Hepatocyte (in vitro differentiated cells): ENCODE measurements at regions not wholly inside any gene's neighbourhood (a gene's known extent, or its start where the extent isn't known, plus 50 kb on each side); places are given as distances from the start of the nearest gene placed in this dataset.
A peak's percentile ranks its signal among the peaks of the same experiment; 100 is the strongest.

ENCODE experiments used
- DNase-seq: peaks from one replicate; pipeline ENCODE4 v3.0.0-alpha.2; 2016; ENCODE audit warnings: low spot score
- H2AFZ ChIP-seq: fragments of 200-600 bp; sonication (generic); 2 replicates; pipeline ENCODE4 v1.6.0; 2016; ENCODE audit warnings: antibody characterized with exemption, mild to moderate bottlenecking
- H3K27ac ChIP-seq: fragments of 200-600 bp; sonication (generic); 2 replicates; pipeline ENCODE4 v1.5.1; 2016; ENCODE audit warnings: mild to moderate bottlenecking
- H3K27me3 ChIP-seq: fragments of 200-600 bp; sonication (generic); 2 replicates; pipeline ENCODE4 v1.6.1; 2016
- H3K36me3 ChIP-seq: fragments of 200-600 bp; sonication (generic); replicated peaks from 2 replicates; pipeline ENCODE4 v1.5.1; 2016; ENCODE audit warnings: low read depth; ENCODE audit not compliant: insufficient read depth
- H3K4me1 ChIP-seq: fragments of 200-600 bp; sonication (generic); 2 replicates; pipeline ENCODE4 v1.5.1; 2016; ENCODE audit warnings: mild to moderate bottlenecking, moderate library complexity; ENCODE audit not compliant: insufficient read depth
- H3K4me2 ChIP-seq: fragments of 200-600 bp; sonication (generic); 2 replicates; pipeline ENCODE4 v1.6.0; 2016
- H3K4me3 ChIP-seq: fragments of 200-600 bp; sonication (generic); 2 replicates; pipeline ENCODE4 v1.5.1; 2016; ENCODE audit warnings: mild to moderate bottlenecking
- H3K79me2 ChIP-seq: fragments of 200-600 bp; sonication (generic); 2 replicates; pipeline ENCODE4 v1.6.0; 2017; ENCODE audit warnings: mild to moderate bottlenecking
- H3K9me2 ChIP-seq: fragments of 200-600 bp; sonication (generic); replicated peaks from 2 replicates; pipeline ENCODE4 v1.6.0; 2017; ENCODE audit warnings: mild to moderate bottlenecking; ENCODE audit not compliant: insufficient read depth
- H3K9me3 ChIP-seq: fragments of 200-600 bp; sonication (generic); 2 replicates; pipeline ENCODE4 v1.5.1; 2016; ENCODE audit warnings: low read depth, mild to moderate bottlenecking
- H4K20me1 ChIP-seq: fragments of 200-600 bp; sonication (generic); 2 replicates; pipeline ENCODE4 v1.6.0; 2016; ENCODE audit warnings: mild to moderate bottlenecking; ENCODE audit not compliant: insufficient read depth, poor library complexity, severe bottlenecking
- EZH2 ChIP-seq: fragments of 200-600 bp; sonication (generic); IDR thresholded peaks from 2 replicates; pipeline ENCODE4 v1.6.1; 2016; ENCODE audit warnings: antibody characterized with exemption, mild to moderate bottlenecking, borderline replicate concordance
- EZH2phosphoT487 ChIP-seq: fragments of 200-600 bp; sonication (generic); IDR thresholded peaks from one replicate; pipeline ENCODE4 v1.6.1; 2018; ENCODE audit warnings: antibody characterized with exemption, mild to moderate bottlenecking, low read depth, moderate library complexity; ENCODE audit not compliant: unreplicated experiment, severe bottlenecking
- WGBS: methylation state at CpG from one replicate; pipeline ENCODE4 v1.1.6; 2016; ENCODE audit warnings: low lambda C conversion rate; ENCODE audit errors: missing lambda C conversion rate; 5-methylcytosine and 5-hydroxymethylcytosine counted together
- TF ChIP-seq, protein P1 (sequence below): fragments of 200-600 bp; sonication (generic); IDR thresholded peaks from 2 replicates; pipeline ENCODE4 v1.5.1; 2016; ENCODE audit warnings: antibody characterized with exemption, mild to moderate bottlenecking; ENCODE audit not compliant: poor library complexity

DNA sequence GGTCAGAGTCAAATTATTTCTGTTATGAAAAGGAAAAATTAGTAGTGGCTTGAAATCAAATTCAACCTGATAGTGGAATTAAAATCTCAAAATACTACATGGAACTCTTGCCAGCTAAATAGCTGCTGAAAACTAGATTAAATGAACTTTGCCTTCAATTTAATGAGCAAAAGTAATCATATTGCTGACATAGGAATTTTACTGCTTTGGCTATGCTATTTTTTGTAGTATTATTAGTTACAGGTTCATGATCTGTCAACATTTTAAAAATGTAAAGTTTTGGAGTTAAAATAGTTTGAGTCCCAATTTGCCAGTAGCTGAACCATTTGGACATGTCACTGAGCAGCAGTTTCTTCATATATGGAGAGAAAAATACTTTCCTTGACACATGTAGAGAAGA, 81.4 kb downstream of the RERGL start:
- H4K20me1 ChIP-seq: no peaks in the 10 kb centered on the region
- no peaks in the 10 kb centered on the region for H3K36me3 ChIP-seq
- H3K27me3 ChIP-seq: no peaks in the 10 kb centered on the region
- H3K4me1 ChIP-seq: no peaks in the 10 kb centered on the region
- no peak overlapping the region for H3K27ac ChIP-seq
- no peak overlapping the region for H3K4me3 ChIP-seq
- TF ChIP-seq EZH2: no peak
- TF ChIP-seq, protein P1, sequence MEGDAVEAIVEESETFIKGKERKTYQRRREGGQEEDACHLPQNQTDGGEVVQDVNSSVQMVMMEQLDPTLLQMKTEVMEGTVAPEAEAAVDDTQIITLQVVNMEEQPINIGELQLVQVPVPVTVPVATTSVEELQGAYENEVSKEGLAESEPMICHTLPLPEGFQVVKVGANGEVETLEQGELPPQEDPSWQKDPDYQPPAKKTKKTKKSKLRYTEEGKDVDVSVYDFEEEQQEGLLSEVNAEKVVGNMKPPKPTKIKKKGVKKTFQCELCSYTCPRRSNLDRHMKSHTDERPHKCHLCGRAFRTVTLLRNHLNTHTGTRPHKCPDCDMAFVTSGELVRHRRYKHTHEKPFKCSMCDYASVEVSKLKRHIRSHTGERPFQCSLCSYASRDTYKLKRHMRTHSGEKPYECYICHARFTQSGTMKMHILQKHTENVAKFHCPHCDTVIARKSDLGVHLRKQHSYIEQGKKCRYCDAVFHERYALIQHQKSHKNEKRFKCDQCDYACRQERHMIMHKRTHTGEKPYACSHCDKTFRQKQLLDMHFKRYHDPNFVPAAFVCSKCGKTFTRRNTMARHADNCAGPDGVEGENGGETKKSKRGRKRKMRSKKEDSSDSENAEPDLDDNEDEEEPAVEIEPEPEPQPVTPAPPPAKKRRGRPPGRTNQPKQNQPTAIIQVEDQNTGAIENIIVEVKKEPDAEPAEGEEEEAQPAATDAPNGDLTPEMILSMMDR: no peak
- no peak for TF ChIP-seq EZH2phosphoT487
- no peaks in the 10 kb centered on the region for H3K79me2 ChIP-seq
- no peak overlapping the region for H3K4me2 ChIP-seq
- DNase-seq: no peak
- H3K9me3 ChIP-seq: no peaks in the 10 kb centered on the region
- H2AFZ ChIP-seq: no peak overlapping the region
- no peaks in the 10 kb centered on the region for H3K9me2 ChIP-seq

DNA sequence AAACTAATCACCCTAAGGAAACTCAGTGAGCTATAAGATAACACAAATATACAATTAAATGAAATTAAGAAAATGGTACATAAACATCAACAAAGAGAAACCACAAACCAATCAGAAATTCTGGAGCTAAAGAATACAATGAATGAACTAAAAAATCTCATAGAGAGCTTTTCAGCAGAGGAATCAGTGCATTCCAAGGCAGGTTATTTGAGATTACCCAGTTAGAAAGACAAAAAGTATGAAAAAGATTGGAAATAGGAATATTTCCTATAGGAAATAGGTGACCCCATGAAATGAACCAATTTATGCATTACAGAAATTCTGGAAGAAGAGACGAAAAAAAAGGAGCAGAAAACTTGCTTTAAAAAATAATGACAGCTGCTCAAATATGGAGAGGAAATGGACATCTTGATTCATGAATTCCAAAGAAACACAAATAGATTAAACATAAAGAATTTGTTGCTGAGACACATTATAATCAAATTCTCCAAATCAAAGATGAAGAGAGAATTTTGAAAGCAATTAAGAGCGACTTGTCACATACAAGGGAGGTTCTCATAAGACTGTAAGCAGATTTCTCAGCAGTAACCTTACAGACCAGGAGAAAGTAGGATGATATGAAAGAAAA, 90.7 kb downstream of the RERGL start:
- Histone ChIP-seq H2AFZ (no peak overlapping the region), H3K27me3 (no peaks in the 10 kb centered on the region), H4K20me1 (no peaks in the 10 kb centered on the region), H3K27ac (no peak overlapping the region), H3K9me2 (no peaks in the 10 kb centered on the region), H3K4me2 (no peak overlapping the region), H3K79me2 (no peaks in the 10 kb centered on the region), H3K9me3 (peaks cover 4% of the 10 kb centered on the region), H3K4me3 (no peak overlapping the region), H3K36me3 (no peaks in the 10 kb centered on the region), H3K4me1 (no peaks in the 10 kb centered on the region)
- WGBS: 71% methylated on average over 2 of the region's 2 CpGs
- TF ChIP-seq, protein P1: no peak
- TF ChIP-seq EZH2phosphoT487 (no peak), EZH2 (no peak)
- no peak for DNase-seq

DNA sequence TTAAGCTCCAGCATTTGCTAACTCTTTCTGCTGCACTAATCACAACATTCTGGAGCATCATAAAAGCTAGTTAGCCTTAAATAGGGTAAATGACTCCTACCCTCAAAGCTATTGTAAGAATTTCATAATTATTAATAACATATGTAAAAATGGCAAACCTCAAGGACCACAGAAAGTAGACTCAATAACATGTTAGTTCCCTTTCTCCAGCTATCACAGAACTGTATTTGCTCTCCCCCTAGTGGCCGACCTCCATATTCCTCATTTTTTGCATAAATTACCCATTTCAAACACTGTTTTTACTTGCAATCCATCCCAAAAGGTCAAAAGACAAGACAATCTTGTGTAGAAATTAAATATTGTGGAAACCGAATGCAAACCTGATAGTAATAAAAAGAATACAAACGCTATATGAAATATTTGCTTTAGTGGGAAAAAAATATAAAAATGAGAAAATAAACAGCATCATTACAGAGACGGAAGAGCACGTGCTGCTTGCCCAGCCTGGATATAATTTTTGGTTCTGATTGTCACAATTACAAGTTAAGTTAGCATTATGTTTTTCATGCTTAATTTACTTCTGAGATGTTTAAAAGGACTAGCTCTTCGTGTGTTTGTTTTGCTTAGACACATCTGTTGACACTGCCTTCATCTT, 97.9 kb downstream of the RERGL start:
- Histone ChIP-seq H3K9me3 (no peaks in the 10 kb centered on the region), H3K27me3 (no peaks in the 10 kb centered on the region), H3K4me1 (no peaks in the 10 kb centered on the region), H3K27ac (no peak overlapping the region), H3K4me2 (no peak overlapping the region), H2AFZ (no peak overlapping the region), H3K9me2 (no peaks in the 10 kb centered on the region), H3K79me2 (no peaks in the 10 kb centered on the region), H4K20me1 (no peaks in the 10 kb centered on the region), H3K4me3 (no peak overlapping the region), H3K36me3 (no peaks in the 10 kb centered on the region)
- DNase-seq: peak; percentile 51
- TF ChIP-seq EZH2phosphoT487: no peak
- TF ChIP-seq, protein P1: peak; percentile 77
- WGBS: 35% methylated on average over 6 of the region's 6 CpGs
